IMR-90 (cell line): ENCODE measurements at regions not wholly inside any gene's neighbourhood (a gene's known extent, or its start where the extent isn't known, plus 50 kb on each side); places are given as distances from the start of the nearest gene placed in this dataset.

Source experiments
- ATAC-seq: fragments of 200-7000 bp; cut with Tn5 transposase; 2 replicates; pipeline ENCODE4 v1.9.1; 2020; ENCODE audit warnings: low read depth, mild to moderate bottlenecking, moderate library complexity
- BruUV-seq: library from RNA; stranded (reverse); fragments of 400-500 nt; replicated peaks from 2 replicates; lab custom pipeline; 2021; lab: Mats Ljungman, UMichigan
- CTCF ChIA-PET: fragments of 300-600 bp; formaldehyde crosslinking; extraction: SDS; loops from one replicate; lab custom pipeline; 2021; ENCODE audit warnings: antibody characterized with exemption; lab: Yijun Ruan, JAX
- POLR2A ChIA-PET: fragments of 300-600 bp; sonication (Branson Sonifier 250); formaldehyde crosslinking; loops from one replicate; lab custom pipeline; 2022; ENCODE audit warnings: antibody characterized with exemption; ENCODE audit not compliant: unreplicated experiment; lab: Charles Lee
- DNase-seq: peaks from one replicate; pipeline ENCODE4 v3.0.0; 2013
- H2AFZ ChIP-seq: replicated peaks from 2 replicates; pipeline ENCODE3; 2013; ENCODE audit warnings: low read length, mild to moderate bottlenecking; ENCODE audit not compliant: poor library complexity
- H2AK5ac ChIP-seq: 2 replicates; pipeline ENCODE4 v1.6.1; 2013; ENCODE audit warnings: low read depth, low read length, inconsistent platforms
- H2AK9ac ChIP-seq: replicated peaks from 2 replicates; pipeline ENCODE3; 2013; ENCODE audit warnings: mild to moderate bottlenecking, low read depth, low read length, moderate library complexity; ENCODE audit not compliant: poor library complexity
- H2BK120ac ChIP-seq: 2 replicates; pipeline ENCODE4 v1.6.1; 2013; ENCODE audit warnings: low read depth, low read length, inconsistent platforms
- H2BK15ac ChIP-seq: 3 replicates; pipeline ENCODE4 v1.6.1; 2013; ENCODE audit warnings: low read depth, low read length, inconsistent platforms
- H2BK20ac ChIP-seq: 2 replicates; pipeline ENCODE4 v1.6.1; 2013; ENCODE audit warnings: low read depth, mild to moderate bottlenecking, inconsistent platforms, low read length, moderate library complexity
- H2BK5ac ChIP-seq: 2 replicates; pipeline ENCODE4 v1.6.1; 2013; ENCODE audit warnings: mild to moderate bottlenecking, low read depth, low read length, inconsistent platforms; ENCODE audit not compliant: poor library complexity, severe bottlenecking
- H3K14ac ChIP-seq: replicated peaks from 2 replicates; pipeline ENCODE4 v1.6.1; 2013; ENCODE audit warnings: low read depth, low read length, inconsistent platforms
- H3K18ac ChIP-seq: 2 replicates; pipeline ENCODE4 v1.6.1; 2013; ENCODE audit warnings: low read depth, low read length, control low read depth
- H3K23ac ChIP-seq: 2 replicates; pipeline ENCODE4 v1.6.1; 2013; ENCODE audit warnings: low read depth, low read length, inconsistent platforms
- H3K27ac ChIP-seq: 2 replicates; pipeline ENCODE4 v1.5.1; 2013; ENCODE audit warnings: mild to moderate bottlenecking, control low read depth, low read length; ENCODE audit not compliant: insufficient read depth
- H3K27me3 ChIP-seq: 2 replicates; pipeline ENCODE4 v1.6.1; 2013; ENCODE audit warnings: low read length; ENCODE audit not compliant: control insufficient read depth, insufficient read depth
- H3K36me3 ChIP-seq: 2 replicates; pipeline ENCODE4 v1.6.1; 2013; ENCODE audit warnings: low read length, mixed read lengths; ENCODE audit not compliant: control insufficient read depth, insufficient read depth
- H3K4ac ChIP-seq: 2 replicates; pipeline ENCODE4 v1.6.1; 2013; ENCODE audit warnings: low read depth, low read length, inconsistent platforms
- H3K4me1 ChIP-seq: 2 replicates; pipeline ENCODE4 v1.6.1; 2013; ENCODE audit warnings: low read length, mixed read lengths; ENCODE audit not compliant: control insufficient read depth, insufficient read depth
- H3K4me2 ChIP-seq: 2 replicates; pipeline ENCODE4 v1.6.1; 2013; ENCODE audit warnings: low read depth, mild to moderate bottlenecking, control low read depth, low read length, moderate library complexity
- H3K4me3 ChIP-seq: 2 replicates; pipeline ENCODE4 v1.5.1; 2013; ENCODE audit warnings: low read depth, mild to moderate bottlenecking, control low read depth, low read length, moderate library complexity; ENCODE audit not compliant: insufficient read depth
- H3K56ac ChIP-seq: 2 replicates; pipeline ENCODE4 v1.6.1; 2013; ENCODE audit warnings: low read length, inconsistent platforms; ENCODE audit not compliant: insufficient read depth; ENCODE audit errors: extremely low read depth
- H3K79me1 ChIP-seq, 2 experiments: 2 replicates each; pipeline ENCODE4 v1.6.1; 2013; ENCODE audit warnings: low read length in 2 of 2, inconsistent platforms in 1 of 2, low read depth in 1 of 2
- H3K9ac ChIP-seq: 2 replicates; pipeline ENCODE4 v1.6.1; 2013; ENCODE audit warnings: low read depth, low read length, control low read depth
- H3K9me1 ChIP-seq: 2 replicates; pipeline ENCODE4 v1.6.1; 2013; ENCODE audit warnings: low read length, inconsistent platforms; ENCODE audit not compliant: insufficient read depth
- H3K9me3 ChIP-seq: 2 replicates; pipeline ENCODE4 v1.6.1; 2013; ENCODE audit warnings: low read length; ENCODE audit not compliant: control insufficient read depth, insufficient read depth
- H4K20me1 ChIP-seq: 2 replicates; pipeline ENCODE4 v1.6.1; 2013; ENCODE audit warnings: low read length, inconsistent platforms; ENCODE audit not compliant: insufficient read depth
- H4K5ac ChIP-seq: 2 replicates; pipeline ENCODE4 v1.6.1; 2013; ENCODE audit warnings: mild to moderate bottlenecking, low read depth, low read length, control low read depth
- H4K8ac ChIP-seq, 2 experiments: 2 replicates each; pipeline ENCODE4 v1.6.1; 2013; ENCODE audit warnings: low read depth in 2 of 2, low read length in 2 of 2, control low read depth in 1 of 2, inconsistent platforms in 1 of 2
- H4K91ac ChIP-seq: 2 replicates; pipeline ENCODE4 v1.6.1; 2013; ENCODE audit warnings: low read depth, low read length, inconsistent platforms; ENCODE audit not compliant: insufficient read depth
- CEBPB ChIP-seq: IDR thresholded peaks from 2 replicates; pipeline ENCODE4 v1.6.1; 2012; ENCODE audit warnings: low read depth, low read length, improper control_type of control experiment
- CTCF ChIP-seq: conservative IDR thresholded peaks from 2 replicates; pipeline ENCODE4 v1.5.1; 2012; ENCODE audit warnings: mild to moderate bottlenecking, low read depth, low read length, improper control_type of control experiment
- WGBS, 2 experiments: methylation state at CpG; one replicate each; pipeline versions ENCODE4 v1.1.5 to v1.1.7; 2013; ENCODE audit warnings: missing lambda C conversion rate in 2 of 2; ENCODE audit not compliant: insufficient read length in 1 of 2; ENCODE audit errors: extremely low coverage in 2 of 2; 5-methylcytosine and 5-hydroxymethylcytosine counted together
- dilution Hi-C: fragments of 300-500 bp; cut with HindIII; formaldehyde crosslinking; loops from one replicate; pipeline ENCODE4 v1.14.3; 2018; ENCODE audit warnings: low sequenced_read_pairs; ENCODE audit not compliant: unreplicated experiment
- in situ Hi-C: fragments of 300-500 bp; cut with MboI; formaldehyde crosslinking; loops from 3 replicates; pipeline ENCODE4 v1.14.3; 2019; ENCODE audit warnings: low sequenced_read_pairs, inconsistent platforms, mixed read lengths
- intact Hi-C: fragments of 100-400 bp; cut with micrococcal nuclease; formaldehyde crosslinking; loops from 2 replicates; pipeline ENCODE4 v1.10.0; 2022

GRCh38 chr5:124655251-124655917, 91.1 kb downstream of the ZNF608 start:
- H3K9ac ChIP-seq: no peak overlapping the region; the same call in 1 of the 2 replicates
- intact Hi-C loops: loop anchor here (10.0 kb wide), 1 partner anchor 721 kb away; no protein-coding TSS in a partner anchor
- H3K79me1 ChIP-seq: peaks cover 35 to 66% of the 10 kb centered on the region in 2 experiments
- no peak overlapping the region for H3K23ac ChIP-seq
- no peaks in the 10 kb centered on the region for H3K36me3 ChIP-seq
- ChIA-PET CTCF (no interaction called here), POLR2A (no interaction called here)
- ATAC-seq (no peak), DNase-seq (no peak)
- peak overlapping the region; percentile 41; the same call in 1 of the 2 replicates for H3K27ac ChIP-seq
- H2AK9ac ChIP-seq: no peak overlapping the region
- in situ Hi-C loops: no loop called here
- no peaks in the 10 kb centered on the region for H3K27me3 ChIP-seq
- peak overlapping the region; percentile 6; the same call in 1 of the 2 replicates for H3K14ac ChIP-seq
- peak overlapping the region; percentile 62; the same call in 1 of the 2 replicates for H4K5ac ChIP-seq
- peaks cover 5% of the 10 kb centered on the region; the same call in 1 of the 2 replicates for H4K20me1 ChIP-seq
- no peaks in the 10 kb centered on the region for H3K9me3 ChIP-seq
- H2BK15ac ChIP-seq: no peak overlapping the region; the same call in 2 of the 3 replicates
- no TSS peak for BruUV-seq
- H3K4me1 ChIP-seq: peaks cover 26% of the 10 kb centered on the region
- TF ChIP-seq CTCF (no peak), CEBPB (peak; percentile 89)
- H2AFZ ChIP-seq: no peak overlapping the region
- H4K91ac ChIP-seq: peak overlapping the region; percentile 44; the same call in 1 of the 2 replicates
- peak overlapping the region; percentile 40 to 51; a peak in 3 of 4 replicates for H4K8ac ChIP-seq
- peak overlapping the region; percentile 61 for H3K4me2 ChIP-seq
- peaks cover 14% of the 10 kb centered on the region for H3K9me1 ChIP-seq
- H2BK5ac ChIP-seq: peak overlapping the region; percentile 80
- peak overlapping the region; percentile 79 for H2BK20ac ChIP-seq
- dilution Hi-C loops: no loop called here
- peak overlapping the region; percentile 37; the same call in 1 of the 2 replicates for H3K56ac ChIP-seq
- H2AK5ac ChIP-seq: no peak overlapping the region
- 31% methylated on average over 2 of the region's 8 CpGs; no CpG with 5 or more reads in 1 of the 2 experiments for WGBS, 2 experiments
- H2BK120ac ChIP-seq: peak overlapping the region; percentile 78
- H3K18ac ChIP-seq: peak overlapping the region; percentile 87
- peak overlapping the region; percentile 46; the same call in 1 of the 2 replicates for H3K4ac ChIP-seq
- no peak overlapping the region for H3K4me3 ChIP-seq
